ENCODE measurements at regions not wholly inside any gene's neighbourhood (a gene's known extent, or its start where the extent isn't known, plus 50 kb on each side); places are given as distances from the start of the nearest gene placed in this dataset.

DNA sequence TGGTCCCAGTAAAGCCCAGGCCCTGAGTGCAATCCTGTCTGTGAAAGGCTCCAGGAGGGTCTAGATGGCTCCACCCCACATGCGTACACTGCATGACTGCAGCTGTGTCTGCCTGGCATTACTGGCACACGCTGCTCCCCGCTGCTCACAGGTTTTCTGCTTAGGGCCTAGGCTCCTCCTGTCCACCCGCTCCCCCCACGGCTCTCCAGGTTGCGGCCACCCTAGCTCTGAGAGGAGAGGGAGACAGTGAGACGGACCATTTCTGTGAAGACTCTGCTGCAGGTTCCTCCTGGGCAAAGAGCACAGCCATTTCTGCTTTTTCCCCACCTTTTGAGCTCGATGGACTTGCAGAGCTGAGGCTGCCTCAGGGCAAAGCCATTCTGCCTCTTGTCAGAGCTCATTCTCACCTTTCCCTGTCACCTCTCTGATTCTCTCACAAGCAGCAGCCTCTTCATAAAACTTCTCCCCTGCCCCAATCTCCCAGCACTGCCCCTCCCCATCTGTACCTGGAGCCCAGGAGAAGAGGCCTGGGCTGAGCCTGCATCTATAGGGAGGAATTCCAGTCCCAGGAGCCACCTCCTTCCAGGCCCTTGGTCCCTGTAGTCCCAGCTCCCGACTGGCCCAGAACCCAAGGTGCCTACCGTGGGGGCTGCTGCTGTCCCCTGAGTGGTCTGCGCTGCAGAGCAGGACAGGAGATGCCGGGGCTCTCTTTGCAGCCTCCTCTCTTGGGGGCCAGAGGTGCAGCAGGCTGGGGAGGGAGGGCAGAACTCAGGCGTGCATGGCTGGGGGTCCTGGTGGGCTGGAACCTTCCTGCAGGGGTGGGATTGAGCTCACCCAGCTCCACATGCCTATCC is 433.7 kb upstream of the B3GAT1 start:
- H3K9ac ChIP-seq (ENCODE audit: low read length), result no peak overlapping the region
- H3K79me2 ChIP-seq (ENCODE audit: low read length), result no peaks in the 10 kb centered on the region
- H3K4me3 ChIP-seq (ENCODE audit: low read length), result no peak overlapping the region
- TF ChIP-seq, protein P1, sequence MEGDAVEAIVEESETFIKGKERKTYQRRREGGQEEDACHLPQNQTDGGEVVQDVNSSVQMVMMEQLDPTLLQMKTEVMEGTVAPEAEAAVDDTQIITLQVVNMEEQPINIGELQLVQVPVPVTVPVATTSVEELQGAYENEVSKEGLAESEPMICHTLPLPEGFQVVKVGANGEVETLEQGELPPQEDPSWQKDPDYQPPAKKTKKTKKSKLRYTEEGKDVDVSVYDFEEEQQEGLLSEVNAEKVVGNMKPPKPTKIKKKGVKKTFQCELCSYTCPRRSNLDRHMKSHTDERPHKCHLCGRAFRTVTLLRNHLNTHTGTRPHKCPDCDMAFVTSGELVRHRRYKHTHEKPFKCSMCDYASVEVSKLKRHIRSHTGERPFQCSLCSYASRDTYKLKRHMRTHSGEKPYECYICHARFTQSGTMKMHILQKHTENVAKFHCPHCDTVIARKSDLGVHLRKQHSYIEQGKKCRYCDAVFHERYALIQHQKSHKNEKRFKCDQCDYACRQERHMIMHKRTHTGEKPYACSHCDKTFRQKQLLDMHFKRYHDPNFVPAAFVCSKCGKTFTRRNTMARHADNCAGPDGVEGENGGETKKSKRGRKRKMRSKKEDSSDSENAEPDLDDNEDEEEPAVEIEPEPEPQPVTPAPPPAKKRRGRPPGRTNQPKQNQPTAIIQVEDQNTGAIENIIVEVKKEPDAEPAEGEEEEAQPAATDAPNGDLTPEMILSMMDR (IDR thresholded peaks at IDR 0.05; ENCODE audit: low read depth, low read length), result no peak
- TF ChIP-seq EZH2phosphoT487 (IDR thresholded peaks at IDR 0.05; ENCODE audit: low read depth), result no peak
- 0 out of 2 replicates have a peak, but pooled peaks cover 5% of the 10 kb centered on the region for H3K27me3 ChIP-seq (ENCODE audit: low read depth, low read length)
- H2AFZ ChIP-seq (ENCODE audit: low read depth, low read length), result no peak overlapping the region
- no peaks in the 10 kb centered on the region for H3K4me1 ChIP-seq (ENCODE audit: low read length)
- no peak overlapping the region for H3K27ac ChIP-seq (ENCODE audit: low read length)
- H4K20me1 ChIP-seq (ENCODE audit: insufficient read depth, low read length), result no peaks in the 10 kb centered on the region
- H3K4me2 ChIP-seq (ENCODE audit: low read length), result no peak overlapping the region
- no peaks in the 10 kb centered on the region for H3K9me3 ChIP-seq (ENCODE audit: insufficient read depth, low read length)
- H3K36me3 ChIP-seq (replicated peaks; ENCODE audit: low read depth, low read length), result no peaks in the 10 kb centered on the region

DNA sequence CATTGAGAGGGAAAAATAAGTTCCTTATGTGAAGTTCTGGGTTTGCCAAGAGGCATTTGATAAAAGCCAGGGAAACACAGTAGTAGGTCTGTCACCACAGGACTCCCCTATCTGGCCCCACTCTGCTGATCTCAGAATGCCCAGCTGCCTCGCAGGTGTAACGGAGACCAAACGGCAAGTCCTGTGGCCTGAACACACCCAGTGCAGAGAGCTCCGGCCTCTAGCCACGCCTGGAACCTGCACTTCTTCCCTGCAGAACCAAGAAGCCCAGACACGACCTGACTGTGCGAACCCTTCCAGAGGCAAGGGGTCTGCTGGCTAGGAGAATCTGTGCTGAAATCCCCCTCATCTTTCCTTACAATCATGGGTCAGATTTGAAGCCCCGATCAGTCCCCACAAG is 432.8 kb upstream of the B3GAT1 start:
- no peaks in the 10 kb centered on the region for H3K79me2 ChIP-seq (ENCODE audit: low read length)
- no peak overlapping the region for H3K4me2 ChIP-seq (ENCODE audit: low read length)
- no peaks in the 10 kb centered on the region for H3K9me3 ChIP-seq (ENCODE audit: insufficient read depth, low read length)
- H4K20me1 ChIP-seq (ENCODE audit: insufficient read depth, low read length), result no peaks in the 10 kb centered on the region
- H3K27ac ChIP-seq (ENCODE audit: low read length), result no peak overlapping the region
- H3K36me3 ChIP-seq (replicated peaks; ENCODE audit: low read depth, low read length), result no peaks in the 10 kb centered on the region
- no peak overlapping the region for H3K4me3 ChIP-seq (ENCODE audit: low read length)
- TF ChIP-seq EZH2phosphoT487 (IDR thresholded peaks at IDR 0.05; ENCODE audit: low read depth), result no peak
- TF ChIP-seq, protein P1 (IDR thresholded peaks at IDR 0.05; ENCODE audit: low read depth, low read length), result no peak
- no peak overlapping the region for H3K9ac ChIP-seq (ENCODE audit: low read length)
- no peaks in the 10 kb centered on the region for H3K4me1 ChIP-seq (ENCODE audit: low read length)
- 0 out of 2 replicates have a peak, but pooled peaks cover 6% of the 10 kb centered on the region for H3K27me3 ChIP-seq (ENCODE audit: low read depth, low read length)
- no peak overlapping the region for H2AFZ ChIP-seq (ENCODE audit: low read depth, low read length)

DNA sequence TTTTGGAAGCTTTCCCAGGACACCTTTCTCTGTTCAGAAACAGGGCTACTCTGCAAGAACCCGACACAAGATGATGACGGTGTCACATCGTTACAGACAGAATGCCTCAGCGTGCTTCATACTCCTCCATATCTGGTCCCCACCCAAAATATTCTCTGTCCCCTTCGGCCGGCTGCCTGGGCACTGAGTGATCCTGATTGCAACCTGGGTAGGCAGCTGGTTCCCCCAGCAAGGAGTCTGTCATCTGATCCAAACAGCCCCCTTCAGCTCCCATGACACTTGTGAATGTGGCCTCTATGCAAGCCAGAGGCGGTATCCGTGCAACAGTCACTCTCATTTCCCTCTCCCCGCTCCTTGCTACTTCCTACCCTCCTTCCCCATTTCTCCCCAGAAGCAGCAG is 431.7 kb upstream of the B3GAT1 start:
- H2AFZ ChIP-seq (ENCODE audit: low read depth, low read length), result no peak overlapping the region
- H3K4me3 ChIP-seq (ENCODE audit: low read length), result no peak overlapping the region
- no peak for TF ChIP-seq EZH2phosphoT487 (IDR thresholded peaks at IDR 0.05; ENCODE audit: low read depth)
- TF ChIP-seq, protein P1 (IDR thresholded peaks at IDR 0.05; ENCODE audit: low read depth, low read length), result no peak
- no peaks in the 10 kb centered on the region for H3K36me3 ChIP-seq (replicated peaks; ENCODE audit: low read depth, low read length)
- H4K20me1 ChIP-seq (ENCODE audit: insufficient read depth, low read length), result no peaks in the 10 kb centered on the region
- no peak overlapping the region for H3K9ac ChIP-seq (ENCODE audit: low read length)
- no peak overlapping the region for H3K4me2 ChIP-seq (ENCODE audit: low read length)
- H3K27me3 ChIP-seq (ENCODE audit: low read depth, low read length), result peaks cover 9% of the 10 kb centered on the region; the same call in 1 of the 2 replicates
- no peaks in the 10 kb centered on the region for H3K4me1 ChIP-seq (ENCODE audit: low read length)
- H3K9me3 ChIP-seq (ENCODE audit: insufficient read depth, low read length), result no peaks in the 10 kb centered on the region
- H3K27ac ChIP-seq (ENCODE audit: low read length), result no peak overlapping the region
- no peaks in the 10 kb centered on the region for H3K79me2 ChIP-seq (ENCODE audit: low read length)

DNA sequence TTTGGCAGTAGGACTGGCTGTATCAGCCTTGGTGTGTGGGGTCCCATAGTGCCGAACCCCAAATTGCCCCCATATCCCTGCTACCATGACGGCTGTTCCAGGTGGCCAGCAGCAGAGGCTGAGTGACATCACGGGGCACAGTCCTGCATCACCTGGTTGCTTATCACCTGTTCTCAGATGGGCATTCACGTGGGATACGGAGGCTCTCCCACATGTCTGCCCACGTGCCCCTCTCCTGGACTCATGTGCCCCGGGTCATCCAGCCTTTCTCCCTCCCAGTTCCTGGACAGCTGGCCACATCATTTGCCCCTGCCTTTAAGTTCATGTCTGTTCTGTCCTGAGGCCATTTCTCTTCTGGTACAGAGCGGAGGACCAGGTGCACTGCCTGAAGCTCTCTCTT is 431.0 kb upstream of the B3GAT1 start:
- Histone ChIP-seq H3K4me3 (ENCODE audit: low read length) (no peak overlapping the region), H2AFZ (ENCODE audit: low read depth, low read length) (no peak overlapping the region), H3K9me3 (ENCODE audit: insufficient read depth, low read length) (no peaks in the 10 kb centered on the region), H3K4me1 (ENCODE audit: low read length) (no peaks in the 10 kb centered on the region), H3K9ac (ENCODE audit: low read length) (no peak overlapping the region), H3K27me3 (ENCODE audit: low read depth, low read length) (peaks cover 11% of the 10 kb centered on the region; the same call in 1 of the 2 replicates), H3K27ac (ENCODE audit: low read length) (no peak overlapping the region), H3K36me3 (replicated peaks; ENCODE audit: low read depth, low read length) (no peaks in the 10 kb centered on the region), H3K4me2 (ENCODE audit: low read length) (no peak overlapping the region), H4K20me1 (ENCODE audit: insufficient read depth, low read length) (no peaks in the 10 kb centered on the region), H3K79me2 (ENCODE audit: low read length) (no peaks in the 10 kb centered on the region)
- TF ChIP-seq, protein P1 (IDR thresholded peaks at IDR 0.05; ENCODE audit: low read depth, low read length), result no peak
